Smooth muscle cell (in vitro differentiated cells): ENCODE measurements at regions not wholly inside any gene's neighbourhood (a gene's known extent, or its start where the extent isn't known, plus 50 kb on each side); places are given as distances from the start of the nearest gene placed in this dataset.

Experiments used
- DNase-seq: peaks from one replicate; lab custom pipeline; 2025; ENCODE audit not compliant: unreplicated experiment; lab: John Stamatoyannopoulos, UW
- H2AFZ ChIP-seq: fragments of 200-600 bp; sonication (generic); 2 replicates; pipeline ENCODE4 v1.6.0; 2016; ENCODE audit warnings: antibody characterized with exemption, low read depth, mild to moderate bottlenecking
- H3F3A ChIP-seq: fragments of 200-600 bp; sonication (generic); 2 replicates; pipeline ENCODE4 v1.6.0; 2017; ENCODE audit warnings: antibody characterized with exemption, low read depth
- H3K27ac ChIP-seq: fragments of 200-600 bp; sonication (generic); 2 replicates; pipeline ENCODE4 v1.5.1; 2016; ENCODE audit warnings: low read depth, mild to moderate bottlenecking
- H3K27me3 ChIP-seq: fragments of 200-600 bp; sonication (generic); 2 replicates; pipeline ENCODE4 v1.6.1; 2016; ENCODE audit warnings: low read depth, mild to moderate bottlenecking
- H3K36me3 ChIP-seq: fragments of 200-600 bp; sonication (generic); 2 replicates; pipeline ENCODE4 v1.5.1; 2016; ENCODE audit warnings: low read depth
- H3K4me1 ChIP-seq: fragments of 200-600 bp; sonication (generic); 2 replicates; pipeline ENCODE4 v1.5.1; 2016; ENCODE audit warnings: low read depth
- H3K4me2 ChIP-seq: fragments of 200-600 bp; sonication (generic); 2 replicates; pipeline ENCODE4 v1.6.0; 2016; ENCODE audit warnings: mild to moderate bottlenecking
- H3K4me3 ChIP-seq: fragments of 200-600 bp; sonication (generic); 2 replicates; pipeline ENCODE4 v1.5.1; 2016; ENCODE audit warnings: mild to moderate bottlenecking
- H3K79me2 ChIP-seq: fragments of 200-600 bp; sonication (generic); 2 replicates; pipeline ENCODE4 v1.6.0; 2016; ENCODE audit warnings: low read depth, mild to moderate bottlenecking
- H3K9ac ChIP-seq: fragments of 200-600 bp; sonication (generic); 2 replicates; pipeline ENCODE4 v1.6.0; 2016; ENCODE audit warnings: low read depth
- H3K9me3 ChIP-seq: fragments of 200-600 bp; sonication (generic); replicated peaks from 2 replicates; pipeline ENCODE4 v1.5.1; 2016; ENCODE audit warnings: low read depth
- H4K20me1 ChIP-seq: fragments of 200-600 bp; sonication (generic); 2 replicates; pipeline ENCODE4 v1.6.0; 2016; ENCODE audit warnings: low read depth
- whole genome bisulfite sequencing: methylation state at CpG from one replicate; pipeline ENCODE4 v1.1.7; 2016; ENCODE audit warnings: low lambda C conversion rate; 5-methylcytosine and 5-hydroxymethylcytosine counted together
- TF ChIP-seq, protein P1 (sequence below): fragments of 200-600 bp; sonication (generic); IDR thresholded peaks from 2 replicates; pipeline ENCODE4 v1.5.1; 2017; ENCODE audit warnings: borderline replicate concordance, mild to moderate bottlenecking, antibody characterized with exemption; ENCODE audit not compliant: insufficient read depth, poor library complexity, severe bottlenecking

DNA sequence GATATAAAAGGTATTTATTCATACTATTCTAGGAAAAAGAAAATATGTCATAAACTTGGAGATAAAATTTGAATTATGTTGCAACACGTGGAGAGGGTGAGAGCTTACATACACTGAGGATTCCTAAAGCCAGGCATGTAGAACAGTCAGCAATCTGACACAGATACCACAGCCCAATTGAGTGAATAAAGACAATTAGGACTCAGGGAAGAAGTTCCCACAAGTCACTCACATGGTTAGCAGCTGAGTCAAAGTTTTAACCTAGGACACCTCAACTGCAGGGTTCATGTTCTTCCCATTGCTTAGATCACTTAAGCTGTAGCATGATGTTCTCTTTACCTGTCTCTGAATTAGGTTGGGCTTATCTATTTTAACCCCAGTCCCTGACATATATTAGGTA, 189.5 kb downstream of the CMPK2 start:
- Histone ChIP-seq H4K20me1 (no peaks in the 10 kb centered on the region), H3K9ac (no peak overlapping the region), H3K27ac (no peak overlapping the region), H3K9me3 (no peaks in the 10 kb centered on the region), H3F3A (no peaks in the 10 kb centered on the region), H3K4me3 (no peak overlapping the region), H3K27me3 (no peaks in the 10 kb centered on the region), H3K79me2 (no peaks in the 10 kb centered on the region), H3K36me3 (no peaks in the 10 kb centered on the region), H2AFZ (no peak overlapping the region), H3K4me2 (no peak overlapping the region), H3K4me1 (peaks cover 7% of the 10 kb centered on the region)
- DNase-seq = no peak
- TF ChIP-seq, protein P1, sequence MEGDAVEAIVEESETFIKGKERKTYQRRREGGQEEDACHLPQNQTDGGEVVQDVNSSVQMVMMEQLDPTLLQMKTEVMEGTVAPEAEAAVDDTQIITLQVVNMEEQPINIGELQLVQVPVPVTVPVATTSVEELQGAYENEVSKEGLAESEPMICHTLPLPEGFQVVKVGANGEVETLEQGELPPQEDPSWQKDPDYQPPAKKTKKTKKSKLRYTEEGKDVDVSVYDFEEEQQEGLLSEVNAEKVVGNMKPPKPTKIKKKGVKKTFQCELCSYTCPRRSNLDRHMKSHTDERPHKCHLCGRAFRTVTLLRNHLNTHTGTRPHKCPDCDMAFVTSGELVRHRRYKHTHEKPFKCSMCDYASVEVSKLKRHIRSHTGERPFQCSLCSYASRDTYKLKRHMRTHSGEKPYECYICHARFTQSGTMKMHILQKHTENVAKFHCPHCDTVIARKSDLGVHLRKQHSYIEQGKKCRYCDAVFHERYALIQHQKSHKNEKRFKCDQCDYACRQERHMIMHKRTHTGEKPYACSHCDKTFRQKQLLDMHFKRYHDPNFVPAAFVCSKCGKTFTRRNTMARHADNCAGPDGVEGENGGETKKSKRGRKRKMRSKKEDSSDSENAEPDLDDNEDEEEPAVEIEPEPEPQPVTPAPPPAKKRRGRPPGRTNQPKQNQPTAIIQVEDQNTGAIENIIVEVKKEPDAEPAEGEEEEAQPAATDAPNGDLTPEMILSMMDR = no peak
- 35% methylated on average over 1 of the region's 1 CpG for WGBS

DNA sequence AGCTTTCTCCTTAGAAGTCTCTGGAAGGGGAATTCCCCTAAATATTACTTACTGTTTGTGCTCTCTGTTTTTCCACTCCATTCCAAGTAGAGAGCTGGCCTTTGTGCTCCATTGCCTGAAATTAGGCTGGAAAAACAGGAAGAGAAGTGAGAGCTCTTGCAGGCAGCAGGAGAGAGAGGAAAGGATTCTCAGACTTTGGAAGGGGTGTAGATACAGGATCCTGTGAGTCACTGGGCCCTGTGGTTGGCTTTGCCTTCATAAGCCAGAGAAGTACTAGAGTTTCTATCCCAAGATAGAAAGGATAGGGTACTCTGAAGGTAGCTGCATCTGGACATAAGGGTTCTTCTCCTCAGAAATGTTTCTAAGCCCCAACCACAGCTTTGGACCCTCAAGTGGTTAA, 188.9 kb downstream of the CMPK2 start:
- Histone ChIP-seq H3K36me3 (no peaks in the 10 kb centered on the region), H3K27ac (no peak overlapping the region), H2AFZ (no peak overlapping the region), H3K9ac (no peak overlapping the region), H3F3A (no peaks in the 10 kb centered on the region), H3K9me3 (no peaks in the 10 kb centered on the region), H3K4me1 (peaks cover 7% of the 10 kb centered on the region), H3K4me2 (no peak overlapping the region), H3K4me3 (no peak overlapping the region), H4K20me1 (no peaks in the 10 kb centered on the region), H3K27me3 (no peaks in the 10 kb centered on the region), H3K79me2 (no peaks in the 10 kb centered on the region)
- no peak for DNase-seq
- TF ChIP-seq, protein P1 = no peak

DNA sequence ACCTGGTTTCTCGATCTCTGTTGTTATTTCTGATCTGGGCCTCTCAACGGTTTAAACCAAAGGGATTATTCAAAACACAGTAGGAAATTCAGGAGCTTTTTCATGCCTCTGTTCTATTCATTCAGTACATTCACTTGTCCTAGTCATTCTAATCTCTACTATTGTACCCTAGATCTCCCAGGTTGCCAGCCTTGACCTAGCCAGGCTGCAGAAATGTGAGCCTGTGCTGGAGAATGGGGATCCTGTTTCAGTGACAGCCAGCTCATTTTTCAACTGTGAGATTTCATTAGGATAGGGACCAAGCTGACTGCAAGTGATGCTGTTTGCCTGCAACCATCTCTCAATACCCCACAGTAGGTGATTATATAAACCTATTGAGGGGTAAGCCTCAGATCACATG, 186.2 kb downstream of the CMPK2 start:
- TF ChIP-seq, protein P1 = no peak

DNA sequence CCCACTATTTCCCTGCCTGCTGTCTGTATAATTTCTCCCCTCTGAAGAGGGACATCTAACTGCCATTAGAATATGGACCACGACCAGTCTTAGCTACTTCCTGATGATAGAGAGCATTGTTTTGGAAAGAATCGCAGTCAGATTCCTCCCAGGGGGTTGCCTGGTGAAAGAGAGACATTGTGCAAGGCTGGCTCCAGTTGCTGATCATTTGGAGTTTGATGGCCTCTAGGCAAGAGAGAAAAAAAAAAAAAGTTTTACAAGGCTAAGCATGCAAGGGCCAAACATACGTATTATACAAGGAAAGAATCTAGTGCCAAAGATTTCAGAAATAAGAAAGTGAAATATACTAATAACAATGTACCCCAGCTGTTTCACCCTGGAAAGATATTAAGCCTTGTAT, 182.2 kb downstream of the CMPK2 start:
- Histone ChIP-seq H3F3A (no peaks in the 10 kb centered on the region), H3K27ac (no peak overlapping the region), H3K36me3 (no peaks in the 10 kb centered on the region), H4K20me1 (no peaks in the 10 kb centered on the region), H3K9me3 (no peaks in the 10 kb centered on the region), H3K79me2 (no peaks in the 10 kb centered on the region), H3K27me3 (no peaks in the 10 kb centered on the region), H3K4me2 (no peak overlapping the region), H3K4me1 (no peaks in the 10 kb centered on the region), H3K4me3 (no peak overlapping the region), H3K9ac (no peak overlapping the region), H2AFZ (no peak overlapping the region)
- TF ChIP-seq, protein P1 = no peak
- DNase-seq = no peak
- 69% methylated on average over 3 of the region's 3 CpGs for WGBS

More for the DNA sequence above, 186.2 kb downstream of the CMPK2 start:
- Histone ChIP-seq H3F3A (no peaks in the 10 kb centered on the region), H3K9ac (no peak overlapping the region), H3K27ac (no peak overlapping the region), H3K36me3 (no peaks in the 10 kb centered on the region), H3K4me3 (no peak overlapping the region), H3K27me3 (no peaks in the 10 kb centered on the region), H3K79me2 (no peaks in the 10 kb centered on the region), H2AFZ (no peak overlapping the region), H3K4me1 (peaks cover 5% of the 10 kb centered on the region), H3K4me2 (no peak overlapping the region), H3K9me3 (no peaks in the 10 kb centered on the region), H4K20me1 (no peaks in the 10 kb centered on the region)
- WGBS = 55% methylated on average over 2 of the region's 2 CpGs
- DNase-seq = no peak
